Bronchial epithelial cell (primary cell): ENCODE measurements at regions not wholly inside any gene's neighbourhood (a gene's known extent, or its start where the extent isn't known, plus 50 kb on each side); places are given as distances from the start of the nearest gene placed in this dataset.

Experiments used
- DNase-seq: peaks from one replicate; pipeline ENCODE4 v3.0.0-alpha.2; 2010; ENCODE audit warnings: low read depth
- FAIRE-seq: peaks from 2 replicates; lab custom pipeline; 2011; peaks lifted over from hg19 to GRCh38; lab: Jason Lieb, UNC
- H3K27me3 ChIP-seq: 2 replicates; pipeline ENCODE4 v1.5.1; 2011; ENCODE audit warnings: low read length; ENCODE audit not compliant: control insufficient read depth, insufficient read depth
- H3K36me3 ChIP-seq: 2 replicates; pipeline ENCODE4 v1.5.1; 2011; ENCODE audit warnings: low read length; ENCODE audit not compliant: control insufficient read depth, insufficient read depth
- H3K4me3 ChIP-seq: 2 replicates; pipeline ENCODE4 v1.5.1; 2011; ENCODE audit warnings: mild to moderate bottlenecking, low read depth, low read length, control low read depth
- CTCF ChIP-seq: IDR thresholded peaks from 2 replicates; pipeline ENCODE4 v1.5.1; 2011; ENCODE audit warnings: mild to moderate bottlenecking, moderate library complexity, low read length, control low read depth, inconsistent platforms; ENCODE audit not compliant: insufficient read depth, severe bottlenecking

- Histone ChIP-seq H3K36me3 (no peaks in the 10 kb centered on the region), H3K4me3 (no peak overlapping the region), H3K27me3 (no peaks in the 10 kb centered on the region)
- FAIRE-seq (no peak), DNase-seq (peak; percentile 5)
- TF ChIP-seq CTCF: no peak
Measured at GRCh38 chr18:77366720-77367641, 117.3 kb downstream of the GALR1 start.

- Histone ChIP-seq H3K27me3 (no peaks in the 10 kb centered on the region), H3K4me3 (no peak overlapping the region), H3K36me3 (no peaks in the 10 kb centered on the region)
- no peak for TF ChIP-seq CTCF
- FAIRE-seq: no peak
- DNase-seq: no peak
Measured at GRCh38 chr18:77369644-77370043, 120.0 kb downstream of the GALR1 start.

- H3K27me3 ChIP-seq: no peaks in the 10 kb centered on the region
- no peaks in the 10 kb centered on the region for H3K36me3 ChIP-seq
- FAIRE-seq (no peak), DNase-seq (no peak)
- no peak for TF ChIP-seq CTCF
- H3K4me3 ChIP-seq: no peak overlapping the region
Measured at GRCh38 chr18:77373730-77374445, 124.2 kb downstream of the GALR1 start.

- no peak for TF ChIP-seq CTCF
- Histone ChIP-seq H3K27me3 (no peaks in the 10 kb centered on the region), H3K36me3 (no peaks in the 10 kb centered on the region), H3K4me3 (no peak overlapping the region)
- no peak for DNase-seq
- FAIRE-seq: no peak
Measured at GRCh38 chr18:77374446-77374805, 124.8 kb downstream of the GALR1 start.

- no peak for FAIRE-seq
- Histone ChIP-seq H3K4me3 (no peak overlapping the region), H3K27me3 (no peaks in the 10 kb centered on the region), H3K36me3 (no peaks in the 10 kb centered on the region)
- TF ChIP-seq CTCF: no peak
- no peak for DNase-seq
Measured at GRCh38 chr18:77376043-77376732, 126.5 kb downstream of the GALR1 start.
